HUES64 (cell line): ENCODE measurements at regions not wholly inside any gene's neighbourhood (a gene's known extent, or its start where the extent isn't known, plus 50 kb on each side); places are given as distances from the start of the nearest gene placed in this dataset.

Experiments
- H3K27ac ChIP-seq: 2 replicates; pipeline ENCODE4 v1.7.0; 2013; ENCODE audit warnings: low read depth, low read length, inconsistent platforms
- H3K27me3 ChIP-seq: 2 replicates; pipeline ENCODE4 v1.6.1; 2013; ENCODE audit warnings: mild to moderate bottlenecking, low read length; ENCODE audit not compliant: insufficient read depth
- H3K36me3 ChIP-seq: 2 replicates; pipeline ENCODE4 v1.6.1; 2013; ENCODE audit warnings: mild to moderate bottlenecking, low read length; ENCODE audit not compliant: insufficient read depth
- H3K4me1 ChIP-seq: 2 replicates; pipeline ENCODE4 v1.6.1; 2013; ENCODE audit warnings: mild to moderate bottlenecking, low read length, moderate library complexity; ENCODE audit not compliant: insufficient read depth
- H3K4me3 ChIP-seq: 2 replicates; pipeline ENCODE4 v1.5.1; 2013; ENCODE audit warnings: mild to moderate bottlenecking, low read length, moderate library complexity
- H3K9ac ChIP-seq: 2 replicates; pipeline ENCODE4 v1.6.1; 2013; ENCODE audit warnings: mild to moderate bottlenecking, low read depth, low read length
- H3K9me3 ChIP-seq: 2 replicates; pipeline ENCODE4 v1.6.1; 2013; ENCODE audit warnings: low read depth, low read length; ENCODE audit not compliant: insufficient read depth
- WGBS: fragments of 150-250, 120-280 bp; methylation state at CpG from one replicate; pipeline ENCODE4 v1.1.7; 2013; ENCODE audit warnings: missing lambda C conversion rate; 5-methylcytosine and 5-hydroxymethylcytosine counted together

DNA sequence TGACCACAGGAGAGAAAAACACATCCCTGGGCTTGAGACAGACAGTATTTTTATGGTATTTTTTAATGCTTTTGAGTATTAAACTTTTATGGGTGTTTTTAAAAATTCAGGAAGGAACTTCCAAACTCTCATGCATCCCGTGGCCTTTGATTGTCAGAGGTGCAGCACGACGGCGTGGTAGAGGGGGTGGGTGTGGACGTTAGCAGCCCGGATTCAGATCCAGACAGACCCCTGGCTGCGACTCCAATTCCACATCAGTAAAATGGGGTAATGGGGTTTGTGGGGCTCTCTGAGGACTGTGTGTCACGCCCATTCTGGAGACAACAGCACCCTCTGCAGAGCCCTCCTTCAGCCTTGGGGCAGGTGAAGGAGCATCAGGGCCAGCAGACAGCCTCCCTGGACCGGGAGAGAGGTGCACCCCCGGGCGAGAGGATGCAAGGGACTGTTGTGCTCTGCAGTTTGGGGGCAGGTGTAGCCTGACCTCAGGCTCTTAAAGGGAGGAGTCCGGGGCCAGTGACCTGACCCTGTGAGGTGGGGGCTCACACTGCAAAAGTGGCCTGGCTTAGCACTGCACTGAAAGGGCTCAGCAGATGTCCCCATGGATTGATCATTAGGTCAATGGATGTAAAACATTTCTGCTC, 1024.3 kb downstream of the TBC1D22A start:
- no peaks in the 10 kb centered on the region for H3K4me1 ChIP-seq
- WGBS = 94% methylated on average over 12 of the region's 12 CpGs
- no peak overlapping the region for H3K9ac ChIP-seq
- H3K27ac ChIP-seq = no peak overlapping the region
- H3K9me3 ChIP-seq = 0 out of 2 replicates have a peak, but pooled peaks cover 5% of the 10 kb centered on the region
- no peaks in the 10 kb centered on the region for H3K36me3 ChIP-seq
- H3K4me3 ChIP-seq = no peak overlapping the region
- H3K27me3 ChIP-seq = no peaks in the 10 kb centered on the region

DNA sequence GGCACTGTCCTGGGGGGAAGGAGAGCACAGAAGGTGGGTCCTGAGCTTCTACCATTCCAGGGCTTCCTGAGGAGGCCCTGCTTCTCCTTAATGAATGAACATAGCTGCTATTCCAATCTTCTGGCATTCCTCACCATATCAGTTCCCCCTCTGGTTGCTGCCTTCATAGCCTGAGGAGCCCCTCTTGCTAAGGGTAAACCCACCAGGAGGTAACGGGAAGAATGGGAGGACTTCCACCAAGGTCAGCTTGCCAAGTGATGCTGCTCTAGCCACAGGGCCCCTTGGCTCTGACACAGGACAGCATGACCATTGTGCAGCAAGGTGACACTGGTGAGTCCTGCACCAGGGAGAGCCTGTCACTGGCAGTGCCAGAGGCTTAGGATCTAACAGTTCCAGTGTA, 1022.5 kb downstream of the TBC1D22A start:
- Histone ChIP-seq H3K4me3 (no peak overlapping the region), H3K27ac (no peak overlapping the region), H3K9me3 (0 out of 2 replicates have a peak, but pooled peaks cover 5% of the 10 kb centered on the region), H3K36me3 (no peaks in the 10 kb centered on the region), H3K27me3 (no peaks in the 10 kb centered on the region), H3K4me1 (no peaks in the 10 kb centered on the region), H3K9ac (no peak overlapping the region)
- 97% methylated on average over 1 of the region's 1 CpG for WGBS

DNA sequence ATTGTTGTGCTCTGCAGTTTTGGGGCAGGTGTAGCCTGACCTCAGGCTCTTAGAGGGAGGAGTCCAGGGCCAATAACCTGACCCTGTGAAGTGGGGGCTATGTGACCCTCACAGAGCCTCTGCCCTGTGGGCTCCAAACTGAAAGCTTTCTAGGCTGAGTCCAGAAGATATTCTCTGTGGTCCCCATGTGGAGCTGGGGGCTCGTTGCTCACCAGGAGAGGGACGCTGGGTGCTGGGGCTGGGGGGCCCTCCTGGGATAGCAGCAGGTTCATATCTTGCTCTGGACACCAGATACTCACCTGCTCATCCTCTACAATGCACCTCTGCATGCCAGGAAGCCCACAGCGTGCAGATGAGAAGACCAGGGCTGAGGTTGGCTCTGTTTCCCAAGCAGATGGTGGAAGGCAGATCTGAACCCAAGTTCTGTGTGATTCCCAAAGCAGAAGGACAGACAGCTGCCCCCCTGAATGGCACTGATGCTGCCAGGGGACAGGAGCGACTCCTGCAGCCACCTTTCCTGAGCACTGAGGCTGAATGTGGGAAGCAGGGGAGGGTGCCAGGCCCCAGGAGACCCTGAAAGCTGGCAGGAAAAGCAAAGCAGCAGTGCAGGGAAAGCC, 1022.0 kb downstream of the TBC1D22A start:
- no peaks in the 10 kb centered on the region for H3K36me3 ChIP-seq
- H3K9me3 ChIP-seq = 0 out of 2 replicates have a peak, but pooled peaks cover 5% of the 10 kb centered on the region
- H3K9ac ChIP-seq = no peak overlapping the region
- no peaks in the 10 kb centered on the region for H3K4me1 ChIP-seq
- H3K4me3 ChIP-seq = no peak overlapping the region
- WGBS = 94% methylated on average over 4 of the region's 4 CpGs
- no peaks in the 10 kb centered on the region for H3K27me3 ChIP-seq
- H3K27ac ChIP-seq = no peak overlapping the region

DNA sequence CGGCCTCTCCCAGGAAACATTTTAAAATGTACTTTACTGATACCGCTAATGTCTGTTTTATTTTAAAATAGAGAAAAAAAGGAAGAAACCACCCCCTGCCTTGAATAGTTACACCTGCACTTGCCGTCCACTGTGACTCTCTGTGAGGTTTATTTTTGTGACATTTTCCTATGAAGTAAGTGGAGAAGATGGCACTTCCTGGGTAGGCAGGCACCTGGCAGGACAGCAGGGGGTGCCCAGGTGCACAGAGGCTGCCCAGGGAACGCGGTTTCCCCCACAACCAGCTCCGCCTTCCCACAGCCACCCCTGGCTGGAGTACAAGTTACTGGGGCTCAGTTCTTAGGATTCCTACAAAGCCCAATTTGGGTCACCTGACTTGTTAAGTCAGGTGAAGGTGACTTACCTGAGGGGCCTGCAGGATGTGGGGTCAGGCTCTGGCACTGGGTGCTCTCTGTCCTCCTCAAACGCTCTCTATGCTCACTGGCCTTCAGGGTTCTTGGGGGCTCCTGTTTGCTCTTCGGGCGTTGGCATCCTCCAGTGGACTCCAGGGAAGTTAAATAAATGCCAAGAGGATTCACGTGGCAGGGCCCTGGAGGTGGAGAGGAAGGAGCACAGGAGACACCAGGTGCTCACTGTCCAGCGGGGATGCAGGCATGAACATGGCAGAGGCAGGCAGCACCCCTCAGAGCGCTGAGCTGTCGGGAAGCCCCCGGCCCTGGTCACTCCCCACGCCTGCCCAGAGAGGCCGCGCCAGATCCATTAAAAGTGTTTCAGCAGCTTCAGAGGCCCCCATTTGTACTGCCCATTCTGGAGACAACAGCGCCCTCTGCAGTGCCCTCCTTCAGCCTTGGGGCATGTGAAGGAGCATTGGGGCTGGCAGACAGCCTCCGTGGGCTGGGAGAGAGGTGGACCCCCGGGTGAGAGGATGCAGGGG, 1021.2 kb downstream of the TBC1D22A start:
- no peaks in the 10 kb centered on the region for H3K4me1 ChIP-seq
- H3K36me3 ChIP-seq = no peaks in the 10 kb centered on the region
- H3K9ac ChIP-seq = no peak overlapping the region
- no peak overlapping the region for H3K4me3 ChIP-seq
- WGBS = 91% methylated on average over 20 of the region's 20 CpGs
- H3K27ac ChIP-seq = no peak overlapping the region
- H3K9me3 ChIP-seq = 0 out of 2 replicates have a peak, but pooled peaks cover 5% of the 10 kb centered on the region
- no peaks in the 10 kb centered on the region for H3K27me3 ChIP-seq

DNA sequence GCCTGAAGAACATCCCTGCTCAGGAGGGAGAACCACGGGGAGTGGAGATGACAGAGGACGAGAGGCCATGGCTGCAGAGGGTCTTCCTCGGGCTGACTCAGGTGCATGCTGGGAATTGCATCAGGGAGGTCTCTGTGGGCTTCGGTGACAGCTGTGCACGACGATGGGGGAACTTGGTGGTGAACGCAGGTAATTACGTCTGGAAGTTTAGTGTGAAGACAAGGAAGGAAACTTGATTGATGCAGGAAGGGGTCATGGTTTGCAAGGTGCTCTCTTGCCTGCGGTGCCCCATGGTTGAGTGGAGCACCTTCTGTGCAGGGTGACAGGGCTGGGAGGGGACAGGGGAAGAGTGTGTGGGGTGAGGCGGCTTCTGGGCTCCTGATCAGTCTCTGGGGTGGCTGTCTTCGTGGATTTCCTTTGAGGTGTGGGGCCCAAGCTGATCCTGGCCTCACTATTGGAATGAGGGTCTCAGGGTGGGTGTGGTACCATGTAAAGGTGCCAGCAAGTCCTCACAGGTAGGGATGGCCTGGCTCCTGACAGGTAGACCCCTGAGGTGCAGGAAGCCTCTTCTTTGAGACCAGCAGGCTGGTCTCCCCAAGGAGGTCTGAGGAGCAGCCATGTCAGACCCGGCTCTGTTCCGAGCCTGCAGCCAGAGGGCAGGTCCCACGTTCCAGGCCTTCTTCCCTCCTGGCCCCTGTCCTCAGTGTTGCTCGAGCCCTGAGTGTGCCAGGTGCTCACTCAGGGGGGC, 1020.1 kb downstream of the TBC1D22A start:
- no peaks in the 10 kb centered on the region for H3K4me1 ChIP-seq
- no peaks in the 10 kb centered on the region for H3K36me3 ChIP-seq
- no peak overlapping the region for H3K9ac ChIP-seq
- H3K4me3 ChIP-seq = no peak overlapping the region
- H3K27ac ChIP-seq = no peak overlapping the region
- WGBS = 92% methylated on average over 15 of the region's 15 CpGs
- no peaks in the 10 kb centered on the region for H3K27me3 ChIP-seq
- 0 out of 2 replicates have a peak, but pooled peaks cover 5% of the 10 kb centered on the region for H3K9me3 ChIP-seq

DNA sequence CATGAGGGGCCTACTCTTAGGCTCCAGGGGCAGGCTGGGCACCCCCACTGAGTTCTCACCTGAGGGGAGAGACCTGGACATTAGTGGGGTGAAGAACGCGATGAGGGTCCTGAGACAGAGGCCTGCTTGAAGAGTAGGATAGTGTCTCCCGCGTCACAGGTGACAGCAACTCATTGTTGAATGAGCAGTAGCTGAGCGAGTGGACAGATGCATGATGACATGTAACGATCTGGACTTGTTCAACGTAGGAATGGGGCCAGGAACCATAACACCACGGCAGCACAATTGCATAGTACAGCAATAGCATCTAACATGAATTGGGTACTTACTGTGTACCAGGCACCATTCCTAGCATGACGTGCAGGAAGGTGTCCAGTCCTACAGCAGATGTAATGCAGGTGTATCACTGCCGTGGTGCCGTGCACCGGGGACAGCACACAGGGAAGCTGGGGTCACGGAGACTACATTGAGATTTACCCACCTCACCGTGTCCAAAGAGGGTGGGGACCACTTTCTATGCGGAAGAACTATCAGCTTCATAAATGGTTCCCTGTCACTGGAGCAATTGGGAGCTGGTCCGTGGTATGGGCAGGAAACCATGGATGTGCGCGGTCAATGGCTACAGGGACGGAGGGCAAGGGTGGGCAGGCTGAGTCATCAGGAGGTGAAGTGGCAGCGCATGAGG, 1019.1 kb downstream of the TBC1D22A start:
- Histone ChIP-seq H3K27ac (no peak overlapping the region), H3K4me3 (no peak overlapping the region), H3K36me3 (no peaks in the 10 kb centered on the region), H3K9me3 (0 out of 2 replicates have a peak, but pooled peaks cover 5% of the 10 kb centered on the region), H3K9ac (no peak overlapping the region), H3K27me3 (no peaks in the 10 kb centered on the region), H3K4me1 (no peaks in the 10 kb centered on the region)
- 95% methylated on average over 20 of the region's 20 CpGs for WGBS

DNA sequence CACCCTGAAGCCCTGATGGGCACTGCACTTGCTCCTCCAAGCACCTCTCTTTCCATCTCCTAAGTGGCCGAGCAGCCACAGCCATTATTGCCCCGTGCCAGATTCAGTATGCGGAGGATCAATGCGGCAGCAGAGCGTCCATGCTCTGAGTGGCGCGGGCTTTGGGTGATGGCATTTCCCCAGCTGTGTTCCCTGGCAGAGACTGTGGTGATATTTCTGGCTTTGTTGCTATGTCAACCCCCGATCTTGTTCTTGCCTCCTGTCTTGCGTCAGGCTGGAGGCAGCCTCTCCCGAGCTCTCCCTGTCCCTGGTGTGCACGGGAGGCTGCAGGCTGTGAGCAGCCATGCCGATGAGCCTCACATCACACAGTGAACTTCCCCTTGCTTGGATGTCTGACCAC, 1018.6 kb downstream of the TBC1D22A start:
- WGBS = 97% methylated on average over 12 of the region's 12 CpGs
- Histone ChIP-seq H3K4me1 (no peaks in the 10 kb centered on the region), H3K36me3 (no peaks in the 10 kb centered on the region), H3K9ac (no peak overlapping the region), H3K27ac (no peak overlapping the region), H3K4me3 (no peak overlapping the region), H3K27me3 (no peaks in the 10 kb centered on the region), H3K9me3 (0 out of 2 replicates have a peak, but pooled peaks cover 4% of the 10 kb centered on the region)

DNA sequence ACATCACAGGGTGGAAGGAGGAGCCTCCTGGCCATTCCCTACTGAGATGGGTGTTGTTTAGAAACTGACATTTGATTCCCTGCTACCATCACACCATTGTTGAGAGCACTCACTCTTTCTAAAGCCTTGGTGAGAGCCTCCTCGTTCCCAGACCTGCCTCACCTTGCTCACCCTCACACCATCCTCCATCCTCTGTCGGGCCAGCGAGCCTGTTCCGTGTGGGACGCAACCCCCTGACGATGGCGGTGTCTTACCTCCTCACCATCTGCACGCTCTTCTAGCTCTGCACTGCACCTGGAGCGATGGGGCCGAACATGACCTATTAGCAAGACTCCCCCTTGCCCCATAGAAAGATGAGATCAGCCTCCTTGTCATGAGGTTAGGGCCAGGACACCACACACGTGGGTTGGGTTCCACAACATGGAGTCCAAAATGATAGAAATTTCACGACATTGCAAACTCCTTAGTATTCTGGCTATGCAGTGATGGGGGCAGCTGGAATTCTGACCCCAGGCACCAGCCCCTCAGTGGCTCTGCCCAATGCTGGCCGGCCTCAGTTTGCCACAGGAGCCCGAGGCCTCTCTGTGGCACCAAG, 1017.9 kb downstream of the TBC1D22A start:
- Histone ChIP-seq H3K4me3 (no peak overlapping the region), H3K36me3 (no peaks in the 10 kb centered on the region), H3K27me3 (no peaks in the 10 kb centered on the region), H3K9me3 (no peaks in the 10 kb centered on the region), H3K27ac (no peak overlapping the region), H3K9ac (no peak overlapping the region), H3K4me1 (no peaks in the 10 kb centered on the region)
- WGBS = 94% methylated on average over 14 of the region's 14 CpGs

DNA sequence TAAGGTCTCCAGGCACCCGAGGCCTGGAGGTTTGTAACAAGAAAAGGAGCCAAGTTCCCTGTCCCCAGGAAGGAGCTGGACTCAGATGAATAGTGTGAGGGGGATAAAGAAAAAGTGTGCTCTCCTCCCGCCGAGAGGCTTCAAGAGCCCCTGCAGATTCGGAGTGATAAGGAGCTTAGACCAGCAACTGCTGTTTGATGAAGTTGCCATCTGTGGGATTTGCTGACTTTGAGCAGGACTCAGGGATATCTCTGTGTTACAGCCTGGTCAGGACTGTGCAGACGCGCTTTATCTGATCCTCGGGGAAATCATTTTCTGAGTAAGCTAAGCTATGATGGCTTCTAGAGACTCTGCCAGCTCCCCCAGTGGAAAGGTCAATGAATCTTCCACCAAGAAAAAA, 1017.0 kb downstream of the TBC1D22A start:
- no peaks in the 10 kb centered on the region for H3K27me3 ChIP-seq

DNA sequence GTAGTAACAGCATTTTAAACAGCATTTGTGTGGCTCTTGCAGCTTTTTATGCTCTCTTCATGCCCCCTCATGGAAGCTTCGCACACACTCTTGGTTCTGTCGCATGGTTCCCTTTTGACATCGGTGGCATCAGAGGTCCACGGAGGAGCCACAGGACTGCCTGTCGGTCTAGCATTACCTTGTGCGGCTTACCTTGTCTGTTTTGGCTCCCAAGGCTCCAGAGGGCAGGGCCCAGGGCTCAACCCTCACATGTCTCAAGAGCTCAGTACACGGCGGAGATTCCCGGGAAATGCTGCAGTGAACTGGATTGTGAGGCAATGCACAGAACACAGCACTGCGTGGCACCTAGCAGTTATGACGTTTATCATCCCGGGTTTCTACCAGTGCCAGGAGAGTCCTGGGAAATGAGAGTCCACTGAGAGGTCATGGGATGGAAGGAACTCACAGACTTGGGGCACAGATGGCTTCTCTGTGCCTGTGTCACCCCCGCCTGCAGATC, 1015.8 kb downstream of the TBC1D22A start:
- Histone ChIP-seq H3K27ac (no peak overlapping the region), H3K4me1 (no peaks in the 10 kb centered on the region), H3K4me3 (no peak overlapping the region), H3K9ac (no peak overlapping the region), H3K36me3 (no peaks in the 10 kb centered on the region), H3K9me3 (no peaks in the 10 kb centered on the region), H3K27me3 (no peaks in the 10 kb centered on the region)
- 93% methylated on average over 13 of the region's 13 CpGs for WGBS

More for the DNA sequence above, 1017.0 kb downstream of the TBC1D22A start:
- no peak overlapping the region for H3K27ac ChIP-seq
- no peaks in the 10 kb centered on the region for H3K9me3 ChIP-seq
- H3K9ac ChIP-seq = no peak overlapping the region
- WGBS = 79% methylated on average over 7 of the region's 7 CpGs
- no peaks in the 10 kb centered on the region for H3K36me3 ChIP-seq
- H3K4me3 ChIP-seq = no peak overlapping the region
- H3K4me1 ChIP-seq = no peaks in the 10 kb centered on the region
